ENCODE measurements at regions not wholly inside any gene's neighbourhood (a gene's known extent, or its start where the extent isn't known, plus 50 kb on each side); places are given as distances from the start of the nearest gene placed in this dataset.

GRCh38 chr7:142248-142941 is 50.0 kb upstream of the FAM20C start:
- H3K9me3 Mint-ChIP-seq, result no peaks in the 10 kb centered on the region
- H3K27ac Mint-ChIP-seq, result no peak overlapping the region
- DNase-seq (no peak), ATAC-seq (no peak)
- H3K27me3 Mint-ChIP-seq, result no peaks in the 10 kb centered on the region
- H3K4me1 Mint-ChIP-seq, result peaks cover 6% of the 10 kb centered on the region
- H3K36me3 Mint-ChIP-seq (ENCODE audit: low read depth), result peaks cover 9% of the 10 kb centered on the region
- H3K4me3 Mint-ChIP-seq, result no peak overlapping the region
